Endodermal cell (in vitro differentiated cells): ENCODE measurements at regions not wholly inside any gene's neighbourhood (a gene's known extent, or its start where the extent isn't known, plus 50 kb on each side); places are given as distances from the start of the nearest gene placed in this dataset.
"Not testable (repeated sequence)": the region's sequence is repeated elsewhere in the genome, so short reads cannot be mapped to it uniquely, and the experiment has no call there.

Experiments used
- DNase-seq: peaks from one replicate; pipeline ENCODE4 v3.0.0-alpha.2; 2017
- H3K27ac ChIP-seq: 2 replicates; pipeline ENCODE4 v1.5.1; 2013; ENCODE audit warnings: mild to moderate bottlenecking, low read depth, low read length, moderate library complexity
- H3K27me3 ChIP-seq: 2 replicates; pipeline ENCODE4 v1.6.1; 2013; ENCODE audit warnings: mild to moderate bottlenecking, low read length, moderate library complexity; ENCODE audit not compliant: insufficient read depth, control insufficient read depth, poor library complexity, severe bottlenecking
- H3K36me3 ChIP-seq: 2 replicates; pipeline ENCODE4 v1.7.0; 2013; ENCODE audit warnings: mild to moderate bottlenecking, low read length, moderate library complexity; ENCODE audit not compliant: control insufficient read depth, insufficient read depth
- H3K4me1 ChIP-seq: one replicate; pipeline ENCODE4 v1.7.0; 2013; ENCODE audit warnings: low read length; ENCODE audit not compliant: control insufficient read depth, insufficient read depth
- H3K4me3 ChIP-seq: 2 replicates; pipeline ENCODE4 v1.5.1; 2013; ENCODE audit warnings: mild to moderate bottlenecking, low read length, moderate library complexity
- H3K9ac ChIP-seq: 2 replicates; pipeline ENCODE4 v1.6.1; 2013; ENCODE audit warnings: mild to moderate bottlenecking, low read length, moderate library complexity; ENCODE audit not compliant: poor library complexity, severe bottlenecking; ENCODE audit errors: extremely low read depth
- H3K9me3 ChIP-seq: 2 replicates; pipeline ENCODE4 v1.6.1; 2013; ENCODE audit warnings: mild to moderate bottlenecking, low read length, moderate library complexity; ENCODE audit not compliant: control insufficient read depth
- H3K27ac Mint-ChIP-seq: 2 replicates; pipeline ENCODE4 v1.8.0; 2020; ENCODE audit warnings: mixed read lengths
- H3K27me3 Mint-ChIP-seq: 2 replicates; pipeline ENCODE4 v1.8.0; 2021; ENCODE audit warnings: mild to moderate bottlenecking, mixed read lengths; ENCODE audit not compliant: insufficient read depth
- H3K36me3 Mint-ChIP-seq: 2 replicates; pipeline ENCODE4 v1.8.0; 2020; ENCODE audit warnings: low read depth, mixed read lengths
- H3K4me1 Mint-ChIP-seq: 2 replicates; pipeline ENCODE4 v1.8.0; 2020; ENCODE audit warnings: mixed read lengths
- H3K4me3 Mint-ChIP-seq: 2 replicates; pipeline ENCODE4 v1.8.0; 2020; ENCODE audit warnings: mild to moderate bottlenecking, moderate library complexity, mixed read lengths
- H3K9me3 Mint-ChIP-seq: 2 replicates; pipeline ENCODE4 v1.8.0; 2020; ENCODE audit warnings: mild to moderate bottlenecking, mixed read lengths
- WGBS, 2 experiments: methylation state at CpG; one replicate each; pipeline versions ENCODE4 v1.1.5 to v1.1.7; 2013; ENCODE audit warnings: missing lambda C conversion rate in 2 of 2, mixed read lengths in 1 of 2; ENCODE audit not compliant: insufficient coverage in 1 of 2, insufficient read length in 1 of 2; 5-methylcytosine and 5-hydroxymethylcytosine counted together
- TF ChIP-seq, protein P1 (sequence below): fragments of 200-600 bp; sonication (generic); conservative IDR thresholded peaks from 2 replicates; pipeline ENCODE4 v1.5.0; 2021; ENCODE audit warnings: antibody characterized with exemption, mild to moderate bottlenecking

DNA sequence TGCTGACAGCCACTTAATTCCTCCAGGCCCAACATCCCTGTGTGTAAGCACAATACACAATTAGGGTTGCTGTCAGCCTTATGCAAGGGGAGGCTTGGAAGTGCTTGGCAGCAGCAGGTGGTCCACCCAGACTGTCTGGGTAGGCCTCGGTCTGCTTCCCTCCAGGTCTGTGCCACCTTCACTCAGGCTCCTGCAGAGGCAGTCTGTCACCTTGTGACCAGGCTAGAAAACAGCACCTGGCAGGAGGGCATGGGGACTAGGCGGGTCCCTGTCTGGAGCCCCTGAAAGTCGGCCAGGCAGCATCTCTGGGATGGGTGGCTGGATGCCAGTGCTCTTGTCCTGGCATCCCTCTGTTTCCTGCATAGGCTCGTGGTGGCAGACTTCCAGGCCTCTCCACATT, 578.1 kb downstream of the KCNJ18 start:
- no peaks in the 10 kb centered on the region for H3K36me3 Mint-ChIP-seq
- H3K4me1 ChIP-seq: no peaks in the 10 kb centered on the region
- 70 to 93% methylated on average over 3 to 4 of the region's 4 CpGs for WGBS, 2 experiments
- DNase-seq: no peak
- TF ChIP-seq, protein P1, sequence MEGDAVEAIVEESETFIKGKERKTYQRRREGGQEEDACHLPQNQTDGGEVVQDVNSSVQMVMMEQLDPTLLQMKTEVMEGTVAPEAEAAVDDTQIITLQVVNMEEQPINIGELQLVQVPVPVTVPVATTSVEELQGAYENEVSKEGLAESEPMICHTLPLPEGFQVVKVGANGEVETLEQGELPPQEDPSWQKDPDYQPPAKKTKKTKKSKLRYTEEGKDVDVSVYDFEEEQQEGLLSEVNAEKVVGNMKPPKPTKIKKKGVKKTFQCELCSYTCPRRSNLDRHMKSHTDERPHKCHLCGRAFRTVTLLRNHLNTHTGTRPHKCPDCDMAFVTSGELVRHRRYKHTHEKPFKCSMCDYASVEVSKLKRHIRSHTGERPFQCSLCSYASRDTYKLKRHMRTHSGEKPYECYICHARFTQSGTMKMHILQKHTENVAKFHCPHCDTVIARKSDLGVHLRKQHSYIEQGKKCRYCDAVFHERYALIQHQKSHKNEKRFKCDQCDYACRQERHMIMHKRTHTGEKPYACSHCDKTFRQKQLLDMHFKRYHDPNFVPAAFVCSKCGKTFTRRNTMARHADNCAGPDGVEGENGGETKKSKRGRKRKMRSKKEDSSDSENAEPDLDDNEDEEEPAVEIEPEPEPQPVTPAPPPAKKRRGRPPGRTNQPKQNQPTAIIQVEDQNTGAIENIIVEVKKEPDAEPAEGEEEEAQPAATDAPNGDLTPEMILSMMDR: no peak
- no peaks in the 10 kb centered on the region for H3K36me3 ChIP-seq
- H3K4me3 Mint-ChIP-seq: no peak overlapping the region
- no peak overlapping the region for H3K27ac Mint-ChIP-seq
- no peak overlapping the region for H3K27ac ChIP-seq
- H3K9me3 ChIP-seq: peaks cover 13% of the 10 kb centered on the region
- H3K4me1 Mint-ChIP-seq: no peaks in the 10 kb centered on the region
- H3K9me3 Mint-ChIP-seq: peaks cover 97% of the 10 kb centered on the region
- no peak overlapping the region for H3K4me3 ChIP-seq
- H3K9ac ChIP-seq: no peak overlapping the region
- no peaks in the 10 kb centered on the region for H3K27me3 ChIP-seq
- peaks cover 2% of the 10 kb centered on the region for H3K27me3 Mint-ChIP-seq

- not testable (repeated sequence) for H3K36me3 Mint-ChIP-seq, H3K36me3 ChIP-seq, H3K27ac ChIP-seq, DNase-seq, H3K4me3 ChIP-seq, H3K27me3 ChIP-seq, H3K4me3 Mint-ChIP-seq, H3K27ac Mint-ChIP-seq, H3K4me1 ChIP-seq, H3K9ac ChIP-seq, H3K27me3 Mint-ChIP-seq, H3K4me1 Mint-ChIP-seq
- 67 to 71% methylated on average over 1 of the region's 1 CpG for WGBS, 2 experiments
- H3K9me3 Mint-ChIP-seq: peaks cover 97% of the 10 kb centered on the region
- H3K9me3 ChIP-seq: peaks cover 17% of the 10 kb centered on the region
These were observed 578.5 kb downstream of the KCNJ18 start for GRCh38 chr17:22270809-22271208.

DNA sequence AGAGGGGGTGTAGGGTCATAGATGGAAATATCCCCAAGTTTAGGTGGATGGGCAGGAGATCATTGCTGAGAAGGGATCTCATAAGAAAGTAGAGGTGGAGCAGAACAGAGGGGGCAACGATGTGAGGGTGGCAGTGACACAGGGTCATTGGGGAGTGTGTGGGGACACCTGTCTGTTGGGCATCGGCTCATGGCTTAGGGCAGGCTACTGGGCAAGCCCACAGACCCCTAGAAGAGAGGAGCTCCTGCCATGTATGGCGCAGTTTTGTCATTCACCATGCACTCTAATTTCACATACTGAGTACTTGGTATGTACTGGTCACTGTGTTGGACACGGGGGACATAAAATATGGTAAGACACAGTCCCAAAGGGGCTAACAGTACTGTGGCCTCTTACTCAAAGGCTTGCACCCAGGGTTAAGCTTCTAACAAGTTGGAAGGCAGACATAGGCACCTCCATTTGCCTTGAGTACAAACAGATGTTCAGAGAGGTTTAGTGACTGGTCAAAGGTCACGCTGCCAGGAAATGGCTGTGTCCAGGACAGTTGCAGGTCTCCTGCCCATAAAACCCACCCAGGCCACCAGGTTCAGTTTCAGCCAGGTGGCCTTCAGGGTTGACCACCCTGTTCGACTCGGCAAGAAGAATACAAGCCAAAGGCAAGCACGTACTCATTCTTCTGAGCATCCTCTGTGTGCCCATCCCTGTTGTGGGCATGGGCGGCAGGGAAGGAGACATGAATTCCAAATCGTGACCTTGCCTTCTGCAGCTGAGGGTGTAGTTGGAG, 580.2 kb downstream of the KCNJ18 start:
- Histone ChIP-seq H3K27me3 (no peaks in the 10 kb centered on the region), H3K27ac (no peak overlapping the region), H3K9me3 (peaks cover 25% of the 10 kb centered on the region), H3K4me3 (no peak overlapping the region), H3K9ac (no peak overlapping the region), H3K36me3 (no peaks in the 10 kb centered on the region), H3K4me1 (no peaks in the 10 kb centered on the region)
- 74 to 82% methylated on average over 3 to 10 of the region's 10 CpGs for WGBS, 2 experiments
- no peaks in the 10 kb centered on the region for H3K36me3 Mint-ChIP-seq
- H3K9me3 Mint-ChIP-seq: peaks cover 98% of the 10 kb centered on the region
- peaks cover 2% of the 10 kb centered on the region for H3K27me3 Mint-ChIP-seq
- DNase-seq: no peak
- no peak overlapping the region for H3K27ac Mint-ChIP-seq
- H3K4me3 Mint-ChIP-seq: no peak overlapping the region
- no peaks in the 10 kb centered on the region for H3K4me1 Mint-ChIP-seq
- TF ChIP-seq, protein P1: no peak
